ENCODE measurements at regions not wholly inside any gene's neighbourhood (a gene's known extent, or its start where the extent isn't known, plus 50 kb on each side); places are given as distances from the start of the nearest gene placed in this dataset.

DNA sequence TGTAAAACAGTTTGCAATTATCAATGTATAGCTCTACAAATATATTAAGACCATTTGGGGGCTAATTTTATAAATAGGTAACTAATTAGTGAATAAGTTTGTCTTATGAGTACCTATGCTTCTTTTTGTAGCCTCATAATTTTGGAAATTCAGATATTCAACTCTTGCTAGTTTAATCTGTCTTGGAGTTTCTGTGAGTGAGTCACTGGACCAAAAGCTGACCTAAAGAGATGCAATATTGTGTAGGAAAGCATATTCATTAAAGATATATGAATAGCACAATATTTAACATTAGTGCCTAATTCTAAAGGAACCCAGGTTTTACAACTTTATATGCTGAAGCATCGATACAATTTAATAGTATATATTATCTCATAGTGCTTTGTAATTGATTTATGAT is 161.3 kb upstream of the PCDH18 start:
- Histone ChIP-seq H3K4me1 (ENCODE audit: insufficient read depth) (no peaks in the 10 kb centered on the region), H3K4me3 (ENCODE audit: low read depth, low read length) (no peak overlapping the region), H3K27ac (ENCODE audit: low read depth) (no peak overlapping the region), H3K36me3 (ENCODE audit: insufficient read depth) (no peaks in the 10 kb centered on the region)
- 45% methylated on average over 1 of the region's 1 CpG for WGBS
- no peak for DNase-seq (ENCODE audit: extremely low spot score)

DNA sequence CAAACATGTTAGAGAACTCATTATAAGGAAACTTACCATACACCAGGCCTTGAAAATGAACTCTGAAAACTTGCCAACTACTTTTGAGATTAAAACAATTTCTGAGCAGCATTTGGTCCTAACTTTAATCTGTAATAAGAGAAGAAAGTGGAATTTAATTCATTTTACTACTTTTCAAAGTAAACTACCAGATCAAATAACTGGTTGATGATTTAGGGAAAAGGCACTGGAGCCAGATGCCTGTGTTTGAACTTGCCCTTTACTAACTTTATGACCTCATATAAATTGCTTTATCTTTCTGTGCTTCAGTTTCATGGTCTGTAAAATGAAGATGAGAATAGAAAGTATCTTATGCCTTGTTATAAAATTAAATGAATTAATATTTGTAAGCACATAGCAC is 159.9 kb upstream of the PCDH18 start:
- H3K27ac ChIP-seq (ENCODE audit: low read depth): no peak overlapping the region
- no peak overlapping the region for H3K4me3 ChIP-seq (ENCODE audit: low read depth, low read length)
- H3K36me3 ChIP-seq (ENCODE audit: insufficient read depth): no peaks in the 10 kb centered on the region
- no peaks in the 10 kb centered on the region for H3K4me1 ChIP-seq (ENCODE audit: insufficient read depth)
- DNase-seq (ENCODE audit: extremely low spot score): no peak

DNA sequence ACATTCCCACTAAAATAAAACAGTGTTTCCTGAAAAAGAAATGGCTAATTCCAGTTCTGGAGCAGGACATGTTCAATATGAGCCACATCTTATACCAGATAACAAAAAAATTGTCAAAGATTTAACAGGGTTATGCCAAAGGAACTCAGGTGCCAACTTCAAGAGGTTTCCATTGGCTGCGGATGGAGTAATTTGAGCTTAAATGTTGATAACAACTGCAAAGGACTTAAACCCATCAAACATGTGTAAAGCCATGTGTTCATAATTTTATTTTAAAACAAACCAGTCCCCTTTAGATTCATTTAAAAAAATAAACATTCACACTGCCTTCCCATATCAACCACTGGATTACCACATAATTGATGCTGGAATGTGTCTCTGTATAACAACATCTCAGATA is 156.4 kb upstream of the PCDH18 start:
- H3K27ac ChIP-seq (ENCODE audit: low read depth): no peak overlapping the region
- WGBS: 90% methylated on average over 1 of the region's 1 CpG
- no peaks in the 10 kb centered on the region for H3K36me3 ChIP-seq (ENCODE audit: insufficient read depth)
- no peak overlapping the region for H3K4me3 ChIP-seq (ENCODE audit: low read depth, low read length)
- no peak for DNase-seq (ENCODE audit: extremely low spot score)
- no peaks in the 10 kb centered on the region for H3K4me1 ChIP-seq (ENCODE audit: insufficient read depth)

DNA sequence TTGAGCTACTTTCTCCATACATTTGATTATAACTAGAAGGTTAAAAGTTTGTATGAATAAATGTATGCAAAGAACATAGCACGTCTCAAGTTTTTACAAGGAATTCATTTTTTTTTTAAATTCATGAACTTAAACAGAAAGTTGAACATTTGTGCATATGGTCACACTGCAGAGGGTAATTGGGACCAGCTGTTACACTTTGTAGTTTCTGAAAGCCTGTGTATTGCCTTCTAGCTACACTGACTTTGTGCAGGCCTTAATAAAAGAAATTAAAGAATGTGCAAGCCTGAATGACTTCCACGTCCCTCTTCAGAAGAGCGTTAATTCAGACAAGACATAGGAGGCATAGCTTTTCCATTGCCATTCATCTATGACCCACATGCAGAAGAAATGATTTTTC is 153.1 kb upstream of the PCDH18 start:
- no peaks in the 10 kb centered on the region for H3K4me1 ChIP-seq (ENCODE audit: insufficient read depth)
- DNase-seq (ENCODE audit: extremely low spot score): no peak
- no peaks in the 10 kb centered on the region for H3K36me3 ChIP-seq (ENCODE audit: insufficient read depth)
- H3K4me3 ChIP-seq (ENCODE audit: low read depth, low read length): no peak overlapping the region
- H3K27ac ChIP-seq (ENCODE audit: low read depth): no peak overlapping the region
- 49% methylated on average over 3 of the region's 3 CpGs for WGBS

DNA sequence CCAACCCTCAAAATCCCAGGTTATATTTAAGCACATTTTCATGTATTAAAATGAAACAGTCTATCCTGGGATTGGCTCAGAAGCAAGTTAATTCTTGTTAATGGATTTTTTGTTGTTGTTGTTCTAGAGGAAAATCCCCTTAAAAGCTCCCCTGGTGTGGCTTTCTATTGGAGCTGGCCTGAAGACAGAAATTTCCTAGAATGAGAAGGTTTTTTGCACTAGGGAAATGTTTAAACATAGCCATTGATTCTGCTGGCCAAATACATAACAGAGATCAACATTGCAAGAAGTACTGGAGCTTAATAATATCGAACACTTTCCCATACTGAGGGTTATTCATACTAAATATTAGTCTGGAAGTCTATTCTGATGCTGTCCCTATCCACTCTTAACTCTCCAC is 148.8 kb upstream of the PCDH18 start:
- Histone ChIP-seq H3K4me3 (ENCODE audit: low read depth, low read length) (no peak overlapping the region), H3K36me3 (ENCODE audit: insufficient read depth) (no peaks in the 10 kb centered on the region), H3K4me1 (ENCODE audit: insufficient read depth) (no peaks in the 10 kb centered on the region), H3K27ac (ENCODE audit: low read depth) (no peak overlapping the region)
- DNase-seq (ENCODE audit: extremely low spot score): no peak
- WGBS: 73% methylated on average over 1 of the region's 1 CpG

DNA sequence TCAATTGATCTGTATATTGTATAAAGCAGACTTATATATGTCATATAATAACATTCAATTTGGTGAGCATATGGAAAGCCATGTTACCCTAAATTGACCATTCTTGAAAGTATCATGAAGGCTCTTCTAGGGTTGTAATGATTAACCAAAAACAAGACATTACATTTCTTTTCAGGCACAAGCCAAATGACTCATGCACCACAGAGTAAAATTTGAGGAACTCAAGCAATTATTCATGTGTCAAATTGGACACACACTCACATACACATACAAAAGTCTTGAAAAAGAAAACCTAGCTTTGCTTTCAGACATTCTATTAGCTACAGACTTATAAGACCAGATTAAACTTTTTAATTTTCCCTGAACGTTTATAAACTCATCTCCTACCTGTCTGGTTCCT is 146.5 kb upstream of the PCDH18 start:
- H3K27ac ChIP-seq (ENCODE audit: low read depth): no peak overlapping the region
- WGBS: 59% methylated on average over 1 of the region's 1 CpG
- no peak for DNase-seq (ENCODE audit: extremely low spot score)
- H3K4me1 ChIP-seq (ENCODE audit: insufficient read depth): no peaks in the 10 kb centered on the region
- H3K36me3 ChIP-seq (ENCODE audit: insufficient read depth): no peaks in the 10 kb centered on the region
- H3K4me3 ChIP-seq (ENCODE audit: low read depth, low read length): no peak overlapping the region

DNA sequence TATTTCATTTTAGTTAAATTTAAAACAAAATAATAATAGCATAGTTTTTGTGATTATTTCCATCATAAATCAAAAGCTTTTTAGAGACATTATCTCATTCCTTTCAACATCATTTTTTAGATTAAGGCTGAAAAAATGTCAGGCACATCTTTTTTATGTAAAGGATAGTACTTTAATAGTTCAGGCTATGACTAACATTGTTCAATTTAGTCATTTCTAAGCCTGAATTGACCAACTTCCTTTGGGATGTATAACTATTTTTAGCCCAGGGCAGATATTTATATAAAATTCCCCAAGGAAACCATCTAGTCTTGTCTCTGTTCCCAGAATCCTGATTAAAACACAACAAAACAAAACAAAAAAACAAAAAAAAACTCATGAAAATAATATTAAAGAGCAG is 145.6 kb upstream of the PCDH18 start:
- H3K4me1 ChIP-seq (ENCODE audit: insufficient read depth): no peaks in the 10 kb centered on the region
- no peak for DNase-seq (ENCODE audit: extremely low spot score)
- H3K27ac ChIP-seq (ENCODE audit: low read depth): no peak overlapping the region
- H3K4me3 ChIP-seq (ENCODE audit: low read depth, low read length): no peak overlapping the region
- no peaks in the 10 kb centered on the region for H3K36me3 ChIP-seq (ENCODE audit: insufficient read depth)

DNA sequence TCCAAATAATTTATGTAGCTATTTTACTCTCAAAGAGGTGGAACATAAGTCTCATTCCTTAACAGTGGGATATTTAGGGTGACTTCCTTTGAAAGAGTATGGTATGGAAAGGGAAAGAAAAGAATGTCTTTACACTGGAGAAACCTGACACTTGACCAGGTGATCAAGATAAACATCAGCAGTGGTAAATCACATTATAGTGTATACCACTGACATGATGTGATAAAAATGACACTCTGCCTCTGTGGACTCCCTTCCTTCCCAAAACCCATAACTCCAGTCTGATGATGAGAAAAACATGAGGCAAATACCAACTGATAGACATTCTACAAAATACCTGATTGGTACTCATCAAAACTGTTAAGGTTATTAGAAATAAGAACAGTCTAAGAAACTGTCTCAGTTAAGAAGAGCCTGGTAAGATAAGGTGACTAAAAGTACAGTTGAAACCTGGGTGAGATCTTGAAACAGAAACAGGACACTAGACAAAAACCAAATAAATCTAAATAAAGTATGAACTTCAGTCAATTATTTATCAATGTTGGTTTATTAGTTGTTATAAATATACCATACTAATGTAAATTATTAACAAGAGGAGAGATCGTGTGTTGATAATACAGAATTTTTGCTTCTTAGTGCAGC is 144.2 kb upstream of the PCDH18 start:
- Histone ChIP-seq H3K27ac (ENCODE audit: low read depth) (no peak overlapping the region), H3K4me3 (ENCODE audit: low read depth, low read length) (no peak overlapping the region), H3K36me3 (ENCODE audit: insufficient read depth) (no peaks in the 10 kb centered on the region), H3K4me1 (ENCODE audit: insufficient read depth) (no peaks in the 10 kb centered on the region)
- DNase-seq (ENCODE audit: extremely low spot score): no peak
- 71% methylated on average over 1 of the region's 1 CpG for WGBS

DNA sequence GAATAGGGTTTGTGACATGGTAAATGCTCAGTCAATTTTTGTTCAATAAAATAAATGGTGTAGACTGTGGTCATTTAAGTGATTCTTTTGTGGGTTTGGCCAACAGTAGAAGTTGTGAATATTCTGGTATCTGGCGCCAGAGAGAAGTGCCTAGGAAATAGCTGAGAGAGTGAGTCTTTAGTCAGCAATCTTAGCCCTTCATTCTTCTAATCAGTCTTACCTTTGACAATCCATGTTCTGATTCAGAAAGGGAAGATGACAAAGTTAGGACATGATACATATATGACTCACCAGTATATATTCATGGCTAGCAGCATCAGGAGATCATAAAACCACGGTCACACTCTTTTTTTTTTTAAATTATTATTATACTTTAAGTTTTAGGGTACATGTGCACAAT is 141.8 kb upstream of the PCDH18 start:
- WGBS: 92% methylated on average over 2 of the region's 2 CpGs
- Histone ChIP-seq H3K4me3 (ENCODE audit: low read depth, low read length) (no peak overlapping the region), H3K36me3 (ENCODE audit: insufficient read depth) (no peaks in the 10 kb centered on the region), H3K27ac (ENCODE audit: low read depth) (no peak overlapping the region), H3K4me1 (ENCODE audit: insufficient read depth) (no peaks in the 10 kb centered on the region)
- DNase-seq (ENCODE audit: extremely low spot score): no peak

DNA sequence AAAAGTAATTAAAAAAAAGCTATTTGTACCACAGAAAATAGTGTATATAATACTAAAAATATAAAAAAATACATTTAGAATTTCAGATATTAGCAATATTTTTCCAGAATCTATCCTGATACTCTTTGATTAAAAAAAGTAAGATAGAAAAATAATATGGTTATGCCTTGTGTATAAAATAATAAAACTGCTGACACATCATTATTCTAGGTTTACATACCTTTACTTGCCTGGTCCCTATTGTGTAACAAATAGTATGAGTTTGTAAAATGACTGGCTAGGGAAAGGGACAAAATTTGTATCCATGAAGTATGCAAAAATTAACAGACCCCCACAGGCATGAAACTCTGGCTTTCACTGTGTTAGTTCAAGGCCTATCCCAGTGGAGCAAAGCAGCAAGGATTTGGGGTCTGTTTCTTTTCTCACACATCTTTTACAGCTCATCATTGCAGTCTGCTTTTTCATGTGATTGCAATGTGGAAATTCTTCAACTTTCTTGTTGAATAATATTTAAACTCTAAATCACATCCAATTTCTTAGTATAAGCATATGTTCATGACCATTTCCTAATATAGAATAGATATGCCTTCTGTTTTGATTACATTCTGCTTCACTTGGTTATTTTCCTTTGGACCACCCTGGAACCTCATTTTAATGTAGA is 136.7 kb upstream of the PCDH18 start:
- H3K4me3 ChIP-seq (ENCODE audit: low read depth, low read length): no peak overlapping the region
- H3K36me3 ChIP-seq (ENCODE audit: insufficient read depth): no peaks in the 10 kb centered on the region
- no peak for DNase-seq (ENCODE audit: extremely low spot score)
- no peaks in the 10 kb centered on the region for H3K4me1 ChIP-seq (ENCODE audit: insufficient read depth)
- H3K27ac ChIP-seq (ENCODE audit: low read depth): no peak overlapping the region

DNA sequence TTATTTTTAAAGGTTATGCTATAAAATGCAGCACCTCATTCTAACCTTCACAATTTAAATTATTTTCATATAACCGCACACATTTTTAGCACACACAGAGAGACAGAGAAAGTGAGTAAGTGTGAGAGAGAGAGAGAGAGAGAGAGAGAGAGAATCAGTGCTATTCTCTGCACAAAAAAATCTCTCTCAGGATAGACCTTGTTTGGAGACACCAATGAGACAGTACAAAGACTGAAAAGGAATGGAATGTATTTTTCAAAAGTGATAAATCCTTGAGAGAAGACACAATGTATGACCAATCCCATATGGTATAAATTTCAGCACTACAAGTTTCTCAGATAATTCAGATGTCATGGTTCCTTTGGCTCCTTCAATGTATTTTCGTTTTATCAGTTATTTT is 132.1 kb upstream of the PCDH18 start:
- Histone ChIP-seq H3K36me3 (ENCODE audit: insufficient read depth) (no peaks in the 10 kb centered on the region), H3K4me1 (ENCODE audit: insufficient read depth) (no peaks in the 10 kb centered on the region), H3K27ac (ENCODE audit: low read depth) (no peak overlapping the region), H3K4me3 (ENCODE audit: low read depth, low read length) (no peak overlapping the region)
- 27% methylated on average over 2 of the region's 2 CpGs for WGBS
- no peak for DNase-seq (ENCODE audit: extremely low spot score)

DNA sequence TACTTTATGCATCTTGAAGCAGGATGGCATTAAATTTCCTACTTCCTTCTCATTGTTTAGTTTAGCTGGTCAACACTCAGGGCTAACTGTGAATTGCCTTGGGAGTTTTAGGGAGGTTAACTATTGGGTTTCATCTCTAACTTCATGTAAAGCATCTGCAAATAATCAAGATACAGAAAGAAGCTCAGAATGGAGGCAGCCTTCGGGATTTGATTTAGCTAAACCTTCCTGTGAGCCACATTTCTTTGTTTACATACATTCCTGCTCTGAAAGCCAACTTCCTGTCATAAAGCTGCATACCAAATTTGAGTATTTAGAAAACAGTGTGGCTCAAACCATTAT is 131.7 kb upstream of the PCDH18 start:
- H3K36me3 ChIP-seq (ENCODE audit: insufficient read depth): no peaks in the 10 kb centered on the region
- no peak overlapping the region for H3K27ac ChIP-seq (ENCODE audit: low read depth)
- peak; percentile 55 for DNase-seq (ENCODE audit: extremely low spot score)
- 1% methylated on average over 1 of the region's 1 CpG for WGBS
- H3K4me1 ChIP-seq (ENCODE audit: insufficient read depth): no peaks in the 10 kb centered on the region
- H3K4me3 ChIP-seq (ENCODE audit: low read depth, low read length): no peak overlapping the region

DNA sequence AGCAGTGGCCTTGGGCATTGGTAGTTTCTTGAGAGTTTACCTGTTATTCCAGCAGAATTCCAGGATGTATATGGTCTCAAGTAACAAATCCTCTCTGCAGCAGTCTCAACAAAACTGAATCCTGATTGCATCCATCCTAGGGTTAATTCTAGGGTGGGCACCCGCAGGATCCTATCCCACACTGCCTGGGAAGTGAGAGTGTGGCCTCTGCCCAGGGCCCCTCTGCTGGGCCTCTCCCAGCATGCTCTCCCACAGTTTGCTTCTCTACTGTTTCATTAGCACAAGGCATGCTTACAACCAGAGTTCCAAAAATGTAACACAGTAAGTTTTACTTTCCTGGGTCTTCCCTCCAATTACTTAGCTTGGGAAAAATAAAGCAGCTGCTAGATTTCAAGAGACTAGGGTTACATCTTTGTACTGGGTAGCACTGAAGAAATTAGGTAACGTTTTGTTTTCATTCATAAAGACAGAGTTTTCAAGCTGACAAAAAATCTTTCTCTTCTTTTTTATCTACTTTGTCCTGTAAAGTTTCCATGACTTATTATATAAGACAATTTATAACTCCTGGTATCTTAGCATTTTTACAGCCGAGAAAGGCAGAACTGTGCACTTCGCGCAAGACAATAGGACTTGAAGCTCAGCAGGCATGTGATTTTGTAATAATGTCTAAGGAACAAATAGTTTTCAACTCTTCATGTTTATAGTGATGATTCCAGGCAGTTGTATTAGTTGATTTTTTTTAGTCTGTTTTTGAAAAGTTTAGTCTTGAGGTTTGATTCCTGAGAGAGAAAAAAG is 131.2 kb upstream of the PCDH18 start:
- Histone ChIP-seq H3K27ac (ENCODE audit: low read depth) (no peak overlapping the region), H3K4me1 (ENCODE audit: insufficient read depth) (no peaks in the 10 kb centered on the region), H3K36me3 (ENCODE audit: insufficient read depth) (no peaks in the 10 kb centered on the region), H3K4me3 (ENCODE audit: low read depth, low read length) (no peak overlapping the region)
- 28% methylated on average over 5 of the region's 5 CpGs for WGBS
- peak; percentile 62 for DNase-seq (ENCODE audit: extremely low spot score)

DNA sequence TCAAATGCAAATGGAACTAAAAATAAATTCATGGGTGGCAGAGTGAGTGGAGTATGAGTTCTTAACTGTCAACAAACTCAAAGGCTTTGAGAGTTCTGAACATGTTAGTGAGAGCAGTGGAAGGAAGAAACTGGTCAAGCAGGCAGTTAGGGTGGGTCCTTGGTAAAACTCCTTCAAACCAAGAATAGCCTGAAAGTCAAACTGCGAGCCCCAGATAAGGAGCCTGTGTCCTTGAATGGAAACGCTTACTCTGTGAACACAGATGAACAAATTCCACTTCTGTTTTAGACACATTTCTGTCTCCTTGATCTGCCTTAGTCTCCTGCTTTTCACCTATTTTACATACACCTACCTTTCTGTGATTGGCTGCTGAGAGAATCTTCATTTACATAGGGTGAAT is 129.4 kb upstream of the PCDH18 start:
- DNase-seq (ENCODE audit: extremely low spot score): no peak
- no peak overlapping the region for H3K4me3 ChIP-seq (ENCODE audit: low read depth, low read length)
- H3K4me1 ChIP-seq (ENCODE audit: insufficient read depth): no peaks in the 10 kb centered on the region
- no peaks in the 10 kb centered on the region for H3K36me3 ChIP-seq (ENCODE audit: insufficient read depth)
- 91% methylated on average over 2 of the region's 2 CpGs for WGBS
- H3K27ac ChIP-seq (ENCODE audit: low read depth): no peak overlapping the region
